Spleen (tissue), 7 donors: ENCODE measurements at regions not wholly inside any gene's neighbourhood (a gene's known extent, or its start where the extent isn't known, plus 50 kb on each side); places are given as distances from the start of the nearest gene placed in this dataset.

Experiments
- CTCF ChIP-seq, 11 experiments: fragments of 200-600 bp in 7 of 11; fragments of 450-650 bp in 4 of 11; sonication (generic) in 4 of 11; IDR thresholded peaks in 8 of 11; conservative IDR thresholded peaks in 3 of 11; 1 replicate in 7 of 11; 2 replicates in 4 of 11; pipeline versions ENCODE4 v1.4.0 to v1.8.0; 2016 to 2021; ENCODE audit warnings: antibody characterized with exemption in 11 of 11, inconsistent platforms in 4 of 11, mild to moderate bottlenecking in 1 of 11
- POLR2A ChIP-seq, 3 donors: fragments of 450-650 bp; IDR thresholded peaks; one replicate each; pipeline ENCODE4 v1.5.1; 2017; ENCODE audit warnings: antibody characterized with exemption in 3 of 3, mild to moderate bottlenecking in 1 of 3
- donor health status: DM: no; HTN: no; CAD: no; lungs with moderate emphysema.
- donor health status: DM: no; HTN: no; CAD: no.
- donor health status: DM: no; HTN: no; CAD: no.

GRCh38 chr3:168876346-168877035, 780.8 kb upstream of the GOLIM4 start:
- no peak for TF ChIP-seq POLR2A (IDR thresholded peaks at IDR 0.05)
- no peak for TF ChIP-seq CTCF (IDR thresholded peaks at IDR 0.05 in 8 of 11, conservative IDR thresholded peaks at IDR 0.05 in 3 of 11)
